NCI-H2196 (cell line): ENCODE measurements at regions not wholly inside any gene's neighbourhood (a gene's known extent, or its start where the extent isn't known, plus 50 kb on each side); places are given as distances from the start of the nearest gene placed in this dataset.
"Not testable (repeated sequence)": the region's sequence is repeated elsewhere in the genome, so short reads cannot be mapped to it uniquely, and the experiment has no call there.

Source experiments
- DNase-seq: peaks from one replicate; lab custom pipeline; 2025; ENCODE audit not compliant: unreplicated experiment; lab: John Stamatoyannopoulos, UW

GRCh38 chr5:52603778-52604554 is 183.8 kb upstream of the ITGA1 start:
- no peak for DNase-seq

GRCh38 chr5:52605317-52606313 is 182.1 kb upstream of the ITGA1 start:
- DNase-seq: no peak

GRCh38 chr5:52607227-52607824 is 180.4 kb upstream of the ITGA1 start:
- no peak for DNase-seq

- no peak for DNase-seq
Measured at GRCh38 chr5:52620315-52620714, 167.4 kb upstream of the ITGA1 start.

GRCh38 chr5:52623291-52623690 is 164.4 kb upstream of the ITGA1 start:
- no peak for DNase-seq

- DNase-seq: no peak
Measured at GRCh38 chr5:52624291-52624690, 163.4 kb upstream of the ITGA1 start.

GRCh38 chr5:52626312-52626711 is 161.4 kb upstream of the ITGA1 start:
- no peak for DNase-seq

GRCh38 chr5:52627740-52628139 is 160.0 kb upstream of the ITGA1 start:
- no peak for DNase-seq

- no peak for DNase-seq
Measured at GRCh38 chr5:52632281-52632680, 155.4 kb upstream of the ITGA1 start.

GRCh38 chr5:52634171-52634570 is 153.5 kb upstream of the ITGA1 start:
- DNase-seq: not testable (repeated sequence)

GRCh38 chr5:52638732-52639131 is 149.0 kb upstream of the ITGA1 start:
- DNase-seq: no peak

- no peak for DNase-seq
Measured at GRCh38 chr5:52648726-52649125, 139.0 kb upstream of the ITGA1 start.

GRCh38 chr5:52655163-52655562 is 132.6 kb upstream of the ITGA1 start:
- no peak for DNase-seq

- DNase-seq: no peak
Measured at GRCh38 chr5:52656569-52657246, 131.0 kb upstream of the ITGA1 start.

GRCh38 chr5:52657247-52657645 is 130.5 kb upstream of the ITGA1 start:
- peak; percentile 3 for DNase-seq

GRCh38 chr5:52658246-52658645 is 129.5 kb upstream of the ITGA1 start:
- no peak for DNase-seq

- DNase-seq: no peak
Measured at GRCh38 chr5:52660621-52661020, 127.1 kb upstream of the ITGA1 start.

GRCh38 chr5:52661903-52662595 is 125.7 kb upstream of the ITGA1 start:
- DNase-seq: no peak

GRCh38 chr5:52665559-52665958 is 122.2 kb upstream of the ITGA1 start:
- DNase-seq: no peak

GRCh38 chr5:52668139-52668538 is 119.6 kb upstream of the ITGA1 start:
- DNase-seq: no peak
